ENCODE measurements at regions not wholly inside any gene's neighbourhood (a gene's known extent, or its start where the extent isn't known, plus 50 kb on each side); places are given as distances from the start of the nearest gene placed in this dataset.

DNA sequence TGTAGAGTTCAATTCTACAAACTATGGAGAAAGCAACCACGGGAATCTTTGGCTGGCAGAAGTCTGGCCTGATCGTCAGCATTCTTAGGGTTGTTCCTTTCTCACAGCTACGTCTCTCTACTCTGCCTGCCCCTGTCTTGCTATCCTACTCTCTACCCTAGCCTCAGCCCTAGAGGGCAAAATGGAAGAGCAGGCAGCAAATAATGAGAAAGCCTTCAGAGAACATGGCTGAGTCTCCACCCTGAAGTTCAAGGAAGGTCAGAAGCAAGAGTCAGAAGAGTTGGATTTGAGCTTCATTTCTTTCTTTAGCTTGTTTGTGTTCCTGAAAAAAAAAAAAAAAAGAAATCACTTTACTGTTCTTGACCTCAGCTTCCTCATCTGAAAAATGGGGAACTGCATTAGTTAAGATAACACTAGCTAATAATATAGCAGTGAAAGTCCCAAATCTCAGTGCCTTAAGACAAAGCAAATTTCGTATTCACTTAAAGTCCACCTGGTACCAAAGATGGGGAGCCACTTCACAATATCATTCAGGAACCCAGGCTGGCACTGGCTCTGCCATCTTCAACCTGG, 50.2 kb upstream of the CCND2 start:
- no peak for DNase-seq

DNA sequence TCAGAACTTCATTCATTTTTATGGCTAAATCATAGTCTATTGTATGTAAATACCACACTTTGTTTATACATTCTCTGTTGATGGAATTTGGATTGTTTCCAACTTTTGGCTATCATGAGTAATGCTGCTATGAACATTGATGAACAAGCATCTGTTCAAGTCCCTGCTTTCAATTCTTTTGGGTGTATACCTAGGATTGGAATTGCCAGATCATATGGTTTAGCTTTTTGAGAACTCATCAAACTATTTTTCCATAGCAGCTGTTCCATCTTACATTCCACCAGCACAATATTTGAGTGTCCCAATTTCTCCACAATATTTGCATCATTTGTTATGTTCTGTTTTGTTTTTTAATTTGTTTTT, 52.3 kb upstream of the CCND2 start:
- no peak for DNase-seq

DNA sequence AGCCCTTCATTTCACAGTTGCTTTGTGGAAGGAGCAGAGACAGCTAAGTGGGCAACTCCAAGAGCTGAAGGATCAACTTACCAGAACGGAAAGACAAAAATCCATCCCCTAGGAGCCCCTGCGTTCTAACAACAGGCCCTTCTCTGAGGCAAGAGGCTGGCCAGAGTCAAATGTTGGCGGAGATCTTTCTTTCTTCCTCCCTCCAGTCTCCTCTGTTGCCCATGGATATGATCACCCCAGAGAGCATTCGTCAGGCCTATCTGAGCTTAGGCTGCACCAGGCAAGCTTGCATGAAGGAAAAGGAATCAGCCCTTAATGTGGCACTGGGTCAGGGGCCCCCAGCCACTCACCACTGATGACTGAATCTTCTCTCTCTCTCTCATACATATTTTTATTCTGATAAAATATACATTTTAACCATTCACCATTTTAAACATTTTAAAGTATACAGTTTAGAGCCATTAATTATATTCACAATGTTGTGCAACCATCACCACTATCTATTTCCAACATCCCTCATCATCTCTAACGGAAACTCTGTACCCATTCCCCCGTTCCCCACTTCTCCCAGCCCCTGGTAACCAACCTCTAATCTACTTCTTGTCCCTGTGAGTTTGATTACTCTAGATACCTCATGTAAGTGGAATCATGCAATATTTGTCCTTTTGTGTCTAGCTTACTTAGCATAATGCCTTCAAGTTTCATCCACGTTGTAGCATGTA, 52.9 kb upstream of the CCND2 start:
- no peak for DNase-seq

DNA sequence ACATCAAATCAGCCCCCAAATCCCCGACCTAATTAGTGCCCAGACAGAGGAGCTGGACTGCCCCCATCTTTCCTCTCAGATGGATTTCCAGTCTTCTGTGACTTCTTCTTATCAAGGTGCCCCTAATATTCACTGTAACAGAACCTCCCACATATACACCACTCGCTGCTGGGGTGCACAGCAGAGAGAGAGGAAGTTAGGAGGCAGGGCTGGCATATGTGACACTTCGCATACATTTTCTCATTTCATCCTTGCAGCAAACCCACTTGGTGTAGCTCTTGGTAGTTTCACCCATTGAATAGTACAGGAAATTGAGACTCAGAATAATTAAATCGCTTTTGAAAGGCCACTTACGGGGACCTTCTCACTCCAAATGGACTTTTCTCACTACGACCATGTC, 56.5 kb upstream of the CCND2 start:
- DNase-seq: no peak

DNA sequence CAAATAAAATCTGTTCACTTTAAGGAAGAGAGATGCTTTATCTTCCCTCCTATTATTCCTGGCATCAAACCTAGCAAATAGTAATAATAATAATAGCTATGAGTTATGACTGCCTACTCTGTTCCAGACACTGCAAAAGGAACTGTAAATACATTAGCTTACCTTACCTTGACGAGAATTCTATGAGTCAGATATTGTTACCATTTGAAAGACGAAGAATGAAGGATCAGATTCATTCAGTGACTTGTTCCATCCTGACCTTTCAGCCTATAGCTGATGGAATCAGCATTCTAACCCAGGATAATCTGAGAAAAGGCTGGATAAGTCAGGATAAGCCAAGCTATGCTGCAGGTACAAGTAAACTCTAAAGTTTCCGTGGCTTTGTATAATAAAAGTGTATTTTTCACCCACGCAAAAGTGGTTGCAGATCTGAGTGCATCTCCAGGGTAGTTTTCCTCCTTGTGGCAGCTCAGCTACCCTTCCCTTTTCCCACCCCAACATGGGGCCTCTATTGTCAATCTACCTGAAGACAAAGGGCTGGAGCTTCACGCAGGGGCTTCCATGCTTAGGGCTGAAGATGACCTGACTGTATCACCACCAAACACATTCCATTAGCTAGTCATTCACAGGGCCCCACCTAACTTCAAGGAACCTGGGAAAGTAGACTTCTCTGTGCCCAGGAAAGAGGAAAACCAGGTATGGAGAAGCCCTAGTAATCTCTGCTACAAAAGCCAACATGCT, 57.2 kb upstream of the CCND2 start:
- DNase-seq: no peak

DNA sequence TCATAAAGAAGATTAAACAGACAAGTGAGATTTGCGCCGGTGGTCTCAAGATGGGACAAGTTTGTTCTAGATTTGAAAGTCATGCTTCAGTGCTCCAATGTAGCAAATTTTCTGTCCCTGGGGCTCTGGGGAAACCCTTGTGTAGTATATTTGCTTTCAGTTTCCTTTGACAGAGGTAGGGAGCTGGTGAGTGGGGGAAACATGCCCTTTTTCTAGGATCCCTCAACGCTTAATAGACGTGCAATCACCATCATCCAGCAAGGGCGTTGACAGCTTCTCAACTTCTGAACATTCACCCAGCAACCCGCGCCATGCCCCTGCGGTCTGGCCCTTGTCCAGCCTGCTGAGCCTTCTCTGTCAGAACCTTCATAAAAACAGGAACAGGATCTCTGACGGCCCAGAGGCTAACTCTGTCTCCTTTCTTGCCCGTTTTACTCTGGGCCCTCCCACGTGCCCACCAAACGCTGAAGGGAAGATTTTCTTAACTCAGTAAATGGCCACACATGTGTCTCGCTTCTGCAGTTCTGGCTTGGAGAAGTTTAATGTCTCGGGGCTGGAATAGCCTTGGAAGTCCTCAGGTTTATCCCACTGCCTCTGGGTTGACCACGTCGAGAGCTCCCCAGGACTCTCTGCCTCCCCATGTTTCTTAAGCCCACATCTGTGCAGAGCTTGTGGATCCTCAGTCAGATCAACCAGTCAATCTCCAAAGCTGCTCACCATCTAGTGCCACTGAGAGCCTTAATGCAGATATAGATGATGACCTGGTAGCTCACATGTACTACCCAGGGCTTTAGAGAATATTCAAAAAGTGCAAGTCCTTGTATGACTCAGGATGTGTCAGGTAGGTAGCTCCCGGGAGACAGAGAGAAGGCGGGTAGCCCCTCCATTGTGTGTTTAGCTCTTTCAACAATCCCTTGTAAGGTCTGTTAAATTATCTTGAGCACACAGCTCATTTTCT, 58.1 kb upstream of the CCND2 start:
- DNase-seq: peak; percentile 68

DNA sequence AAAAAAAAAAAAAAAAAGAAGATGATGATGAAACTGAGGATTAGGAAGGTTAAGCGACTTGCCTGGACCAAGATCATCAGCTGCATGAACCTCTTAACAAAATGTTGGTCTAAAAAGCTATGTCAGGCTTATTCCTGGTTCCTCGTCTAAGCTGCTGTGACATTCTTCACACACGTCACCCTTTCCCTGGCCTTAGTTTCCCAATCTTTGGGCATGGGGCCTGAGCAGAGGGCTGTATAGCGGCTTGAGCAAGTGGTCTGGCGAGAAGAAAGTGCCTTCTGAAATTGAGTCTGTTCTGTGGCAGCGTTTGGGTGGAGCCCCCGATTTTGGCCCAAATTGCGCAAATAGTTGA, 58.7 kb upstream of the CCND2 start:
- no peak for DNase-seq

DNA sequence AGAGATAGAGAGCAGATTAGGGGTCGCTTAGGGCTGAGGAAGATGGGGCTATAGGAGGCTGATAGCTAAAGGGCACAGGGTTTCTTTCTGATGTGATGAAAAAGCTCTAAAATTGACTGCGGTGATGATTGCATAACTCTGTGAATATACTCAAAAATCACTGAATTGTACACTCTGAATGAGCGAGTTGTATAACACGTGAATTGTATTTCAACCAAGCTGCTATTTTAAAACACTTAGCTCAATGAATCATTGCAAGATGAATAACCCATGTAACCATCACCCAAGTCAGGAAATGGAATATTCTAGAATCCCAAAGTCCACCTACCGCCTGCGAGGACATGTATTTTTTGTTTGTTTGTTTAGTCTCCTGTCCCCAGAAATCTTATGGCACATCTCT, 60.1 kb upstream of the CCND2 start:
- DNase-seq: no peak

DNA sequence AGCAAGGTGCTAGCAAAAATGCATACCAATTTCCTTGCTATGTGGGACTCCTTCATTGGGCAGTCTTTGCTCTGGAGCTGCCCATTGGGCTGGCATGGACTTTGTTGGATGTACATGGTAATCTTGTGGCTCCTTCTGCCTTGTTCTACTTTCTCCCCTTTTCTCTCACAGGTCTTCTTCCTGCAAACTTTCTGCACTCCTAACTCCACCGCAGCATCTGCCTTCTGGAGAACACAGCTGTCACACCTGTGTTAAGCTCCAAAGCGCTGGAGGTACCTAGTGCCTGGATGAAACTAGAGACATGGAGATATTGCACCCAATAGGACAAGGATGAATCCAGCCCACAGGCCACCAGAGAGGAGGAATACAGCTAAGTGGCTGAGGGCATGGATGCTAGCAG, 60.7 kb upstream of the CCND2 start:
- no peak for DNase-seq

DNA sequence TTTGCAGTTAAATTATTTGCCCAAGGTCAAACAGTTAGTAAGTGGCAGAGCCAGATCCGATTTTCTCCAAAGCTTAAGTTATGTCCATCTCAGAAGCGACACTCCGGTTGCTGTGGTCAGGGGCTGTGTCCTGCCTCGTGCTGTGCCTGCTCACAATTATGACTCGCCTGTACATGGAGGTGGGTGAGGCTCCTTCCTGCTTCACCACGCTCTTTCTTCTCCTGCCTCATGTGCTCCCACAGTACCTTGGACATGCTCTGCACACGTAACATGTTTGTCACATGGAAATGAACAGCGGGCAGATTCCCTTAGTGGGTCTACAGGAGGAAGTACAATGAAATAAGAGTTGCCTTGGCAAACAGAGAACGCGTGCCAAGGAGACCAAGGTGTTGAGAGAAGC, 62.2 kb upstream of the CCND2 start:
- DNase-seq: no peak

DNA sequence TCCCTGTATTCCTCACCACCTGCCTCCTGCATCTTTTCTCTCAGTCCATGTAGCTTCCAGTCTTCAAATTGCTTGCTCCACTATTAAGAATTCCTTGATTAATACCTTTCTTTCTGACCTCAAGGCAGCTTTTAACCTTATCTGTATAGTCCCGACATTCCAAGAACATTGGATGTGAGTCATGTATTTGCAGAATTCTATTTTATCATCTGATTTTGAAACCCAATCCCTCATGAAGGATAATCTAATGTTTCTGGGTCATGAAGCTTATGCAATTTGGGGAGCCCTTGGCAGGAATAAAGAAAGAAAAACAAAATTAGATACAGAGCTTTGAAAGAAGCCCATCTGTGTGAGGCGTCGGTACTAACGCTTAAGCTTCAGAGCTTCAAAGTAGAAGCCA, 63.4 kb upstream of the CCND2 start:
- no peak for DNase-seq

DNA sequence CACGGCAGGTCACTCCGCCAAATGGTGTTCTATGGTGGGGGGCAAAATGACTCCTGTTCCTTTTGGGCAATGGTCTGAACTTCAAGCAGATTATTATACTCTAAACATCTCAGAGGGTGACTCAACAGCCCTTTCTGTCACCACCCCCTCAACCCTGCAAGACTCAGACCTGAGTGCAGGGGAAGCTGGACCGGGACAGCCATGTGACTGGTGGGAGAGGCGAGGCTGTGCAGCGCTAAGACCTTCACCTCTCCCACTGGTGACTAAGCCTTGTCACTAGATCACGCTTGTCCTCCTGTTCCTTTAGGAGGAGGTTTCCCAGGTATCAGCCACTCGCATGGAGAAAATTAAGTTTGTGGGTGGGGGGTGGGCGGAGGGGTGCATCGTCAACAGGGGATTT, 67.1 kb upstream of the CCND2 start:
- DNase-seq: no peak

DNA sequence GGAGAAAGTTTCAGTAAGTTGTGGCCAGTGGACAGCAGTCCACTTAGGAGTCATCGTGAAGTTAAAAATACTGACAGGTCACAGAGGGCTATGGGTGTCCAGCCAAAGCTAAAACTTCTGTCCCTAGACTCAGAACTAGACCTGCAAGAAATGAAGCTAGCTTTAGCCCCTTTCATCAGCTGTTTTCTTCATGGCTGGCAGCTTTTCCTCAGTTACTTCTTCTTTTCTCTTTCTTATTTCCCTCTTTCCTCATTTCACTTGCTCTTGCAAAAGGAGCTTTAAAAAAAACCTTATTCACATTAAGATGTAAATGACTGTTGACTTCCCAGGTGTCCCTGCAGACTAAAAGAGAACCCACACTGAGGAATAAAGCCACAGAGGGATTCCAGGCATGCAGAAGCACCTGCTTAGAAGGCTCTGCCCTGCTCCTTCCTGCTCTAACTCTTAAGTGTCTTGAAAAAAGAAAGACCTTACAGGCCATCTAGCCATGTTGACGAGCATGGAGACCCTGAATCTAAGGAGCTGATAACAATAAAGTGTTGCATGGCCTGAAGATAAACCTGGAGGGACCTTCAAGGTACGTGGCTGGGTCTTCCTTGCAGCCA, 69.7 kb upstream of the CCND2 start:
- no peak for DNase-seq

DNA sequence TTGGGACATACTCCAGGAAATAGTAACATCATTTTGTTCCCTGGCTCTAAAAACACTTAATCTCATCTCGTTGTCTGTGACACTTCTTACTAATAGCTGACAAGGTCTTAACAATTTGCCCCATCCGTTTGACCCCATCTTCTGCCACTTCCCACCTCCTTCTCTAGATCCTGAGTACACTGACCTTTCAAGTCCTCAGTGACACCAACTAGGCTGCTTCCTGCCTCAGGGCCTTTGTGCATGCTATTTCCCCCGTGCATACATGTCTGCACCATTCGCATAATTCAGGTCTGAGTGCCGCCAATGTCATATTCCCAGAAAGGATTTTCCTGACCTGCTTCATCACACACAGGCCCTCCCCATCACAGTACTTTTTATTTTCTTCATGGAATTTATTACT, 70.6 kb upstream of the CCND2 start:
- DNase-seq: no peak

DNA sequence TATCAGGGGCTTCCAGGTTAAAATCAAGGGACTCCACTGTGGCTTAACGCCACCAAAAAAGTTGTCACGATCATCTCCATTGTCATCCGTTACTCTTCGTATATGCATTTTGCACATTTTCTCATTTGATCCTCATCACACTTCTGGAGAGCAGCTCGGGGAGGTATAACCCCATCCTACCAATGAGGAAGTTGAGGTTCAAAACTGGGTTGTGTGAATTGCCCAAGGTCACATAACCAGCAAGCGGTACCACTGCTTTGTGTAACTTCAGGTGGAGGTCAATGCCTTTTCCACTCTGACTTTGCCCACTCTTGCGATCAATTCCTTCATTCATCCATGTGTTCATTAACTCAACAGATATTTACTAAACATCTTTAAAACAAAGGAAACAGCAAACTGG, 71.1 kb upstream of the CCND2 start:
- no peak for DNase-seq

DNA sequence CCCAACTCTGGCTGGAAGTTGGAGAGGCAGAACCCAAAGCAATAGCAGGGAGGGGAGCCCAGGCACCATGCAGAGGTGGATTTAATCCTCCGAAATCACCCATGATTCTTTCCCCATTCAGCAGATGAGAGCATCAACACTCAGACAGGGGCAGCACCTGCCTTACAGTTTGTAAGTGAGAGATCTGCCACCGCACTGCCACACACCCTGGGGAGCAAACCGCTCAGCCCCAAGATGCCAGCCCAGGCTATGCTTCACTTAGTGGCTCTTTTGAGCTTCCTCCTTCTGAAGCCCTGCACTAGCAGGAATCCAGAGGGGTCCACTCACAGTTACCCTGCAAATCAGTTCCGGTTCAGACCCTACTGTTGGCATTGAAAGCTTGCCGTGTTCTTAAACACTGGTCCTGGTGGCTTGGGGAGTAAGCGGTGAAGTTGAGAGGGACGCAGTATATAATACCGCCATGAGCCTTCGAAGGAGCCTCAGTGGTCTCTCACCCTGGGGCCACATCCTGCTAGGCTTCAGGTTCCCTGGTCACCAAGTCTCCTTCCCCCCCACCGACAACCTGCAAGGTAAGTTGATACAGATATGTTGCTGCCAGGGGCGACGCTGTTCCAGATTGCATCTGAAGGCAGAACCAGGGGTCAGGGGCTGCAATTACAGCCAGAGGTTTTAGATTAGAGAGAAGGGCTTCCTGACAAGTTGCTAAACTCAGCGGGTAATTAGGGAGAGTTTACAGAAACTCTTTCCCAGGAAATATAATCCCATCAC, 72.0 kb upstream of the CCND2 start:
- no peak for DNase-seq

DNA sequence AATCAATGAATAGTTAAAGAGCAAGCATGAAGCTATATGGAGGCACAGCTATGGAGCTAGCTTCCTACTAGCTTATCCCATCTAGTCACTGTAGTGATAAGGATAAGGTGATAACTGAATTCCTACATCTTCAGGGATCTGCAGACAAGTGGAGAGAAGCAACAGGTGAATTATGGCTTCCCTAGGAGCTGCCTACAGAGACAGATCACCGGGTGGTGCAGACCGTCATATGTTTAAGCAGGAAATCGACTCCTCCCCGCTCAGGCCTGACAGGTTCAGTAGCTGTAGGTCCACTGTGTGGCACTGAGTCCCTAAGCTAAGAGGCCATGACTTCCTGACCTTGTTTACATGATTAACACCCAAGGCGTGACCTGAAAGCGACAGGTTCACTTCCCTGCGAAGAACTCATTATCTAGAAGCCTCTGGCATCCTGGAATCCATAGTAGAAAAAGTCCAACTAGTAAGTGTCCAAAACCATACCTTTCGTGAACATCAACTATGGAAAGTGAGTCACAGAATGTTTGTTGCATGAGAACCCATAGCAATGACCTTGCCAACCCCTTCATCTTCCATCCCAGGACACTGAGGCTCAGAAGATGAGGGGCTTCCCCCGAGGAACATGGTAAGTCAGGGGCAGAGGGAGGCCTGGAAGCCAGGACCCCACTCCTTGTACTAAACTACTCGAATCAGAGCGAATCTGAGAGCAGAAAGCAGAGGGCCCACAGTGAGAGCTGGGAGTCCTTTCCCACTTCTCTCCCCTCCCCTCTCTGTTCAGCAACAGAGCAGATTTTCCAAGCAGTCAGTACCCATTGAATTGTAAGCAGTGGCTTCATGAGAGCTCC, 75.4 kb upstream of the CCND2 start:
- no peak for DNase-seq

DNA sequence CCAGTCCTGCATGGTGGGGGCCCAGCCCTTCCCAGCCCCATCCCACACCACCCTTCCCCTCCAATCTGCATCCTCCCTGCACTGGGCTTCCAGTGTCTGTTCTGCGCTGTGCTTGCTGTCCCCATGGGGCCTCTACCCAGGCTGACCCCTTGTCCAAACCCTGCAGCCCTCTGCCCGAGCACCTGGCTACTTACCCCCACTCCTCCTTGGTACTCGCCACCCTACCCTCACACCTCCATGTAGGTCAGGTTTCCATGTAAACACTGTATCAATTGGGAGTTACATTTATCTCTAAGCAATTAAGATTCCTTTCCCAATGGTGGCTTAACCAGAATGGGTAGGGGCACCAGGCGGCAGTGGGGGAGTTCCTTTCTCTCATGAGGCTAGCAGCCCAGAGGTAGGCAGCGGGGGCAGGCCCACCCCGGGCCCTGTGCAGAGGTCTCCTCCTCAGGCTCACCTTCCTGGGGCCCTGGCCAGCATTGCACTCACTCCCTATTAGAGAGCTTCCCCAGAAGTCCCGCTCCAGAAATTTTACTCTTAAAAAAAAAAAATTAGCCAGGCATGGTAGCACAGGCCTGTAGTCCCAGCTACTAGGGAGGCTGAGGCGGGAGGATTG, 76.6 kb upstream of the CCND2 start:
- no peak for DNase-seq

DNA sequence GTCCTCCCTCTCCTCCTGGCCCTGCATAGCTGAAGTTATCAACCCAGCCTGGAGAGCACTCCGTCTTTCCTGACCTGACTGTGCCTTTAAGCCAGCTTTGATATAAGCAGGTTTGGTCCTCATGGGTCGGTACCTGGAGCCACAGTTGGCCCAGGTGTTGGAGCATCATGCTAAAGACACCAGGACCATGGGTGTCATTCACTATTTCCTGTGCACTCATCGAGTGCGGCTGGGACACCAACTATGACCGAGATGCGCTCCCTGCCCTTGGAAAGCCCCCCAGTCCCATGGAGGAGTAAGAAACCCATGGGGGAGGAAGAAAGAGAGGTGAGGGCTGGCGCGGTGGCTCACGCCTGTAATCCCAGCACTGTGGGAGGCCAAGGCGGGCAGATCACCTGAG, 78.9 kb upstream of the CCND2 start:
- DNase-seq: no peak

DNA sequence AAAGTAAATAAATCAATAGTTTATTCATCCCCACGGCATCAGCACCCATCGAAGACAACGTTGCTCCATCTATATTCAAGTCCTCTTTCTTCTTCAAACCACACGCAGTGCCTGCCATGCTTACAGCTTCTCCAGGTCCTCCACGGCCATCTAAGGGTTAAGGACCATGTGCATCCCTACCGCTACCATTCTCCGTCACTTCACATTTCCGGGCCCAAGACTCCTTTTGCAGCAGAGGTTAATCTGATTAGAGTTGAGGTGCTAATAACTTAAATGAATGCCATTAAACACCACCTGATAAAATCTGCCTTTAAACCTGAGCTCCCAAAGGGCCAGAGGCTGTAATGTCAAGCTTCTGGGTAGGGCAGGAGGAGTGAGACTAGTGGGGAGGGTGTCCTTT, 79.7 kb upstream of the CCND2 start:
- DNase-seq: no peak

DNA sequence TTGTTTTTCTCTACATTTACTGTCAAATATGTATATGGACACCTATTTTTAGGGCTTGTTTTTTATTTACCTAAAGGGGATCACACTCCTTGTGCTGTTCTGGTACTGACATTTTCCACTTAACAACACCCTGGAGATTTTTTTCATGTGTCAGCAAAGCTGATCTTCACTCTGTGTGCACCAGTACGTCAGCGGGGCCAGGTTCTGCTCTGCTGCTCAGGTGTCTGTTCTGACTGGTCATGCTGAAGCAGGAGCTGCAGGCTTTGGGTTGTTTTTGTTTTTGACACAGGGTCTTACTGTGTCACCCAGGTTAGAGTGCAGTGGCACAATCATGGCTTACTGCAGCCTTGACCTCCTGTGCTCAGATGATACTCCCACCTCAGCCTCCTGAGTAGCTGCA, 81.9 kb upstream of the CCND2 start:
- DNase-seq: no peak

Data from activated CD4-positive, alpha-beta T cell treated with anti-CD3 and anti-CD28 coated beads, Interleukin-10, Interleukin-2, amounts not matched to agents 100 ng/mL and 50 ng/mL, durations not matched to agents 16 hours and 8 hours (primary cell).